ENCODE measurements at regions not wholly inside any gene's neighbourhood (a gene's known extent, or its start where the extent isn't known, plus 50 kb on each side); places are given as distances from the start of the nearest gene placed in this dataset.

- H3K4me3 ChIP-seq (ENCODE audit: low read depth, low read length), result no peak overlapping the region
- H3K4me1 ChIP-seq (ENCODE audit: control insufficient read depth, insufficient read depth, low read length), result no peaks in the 10 kb centered on the region
- H3K36me3 ChIP-seq (ENCODE audit: control insufficient read depth in 2 of 2, insufficient read depth in 1 of 2, low read length in 2 of 2), result no peaks in the 10 kb centered on the region
- ChIA-PET CTCF (no interaction called here), POLR2A (no interaction called here)
- no peak overlapping the region for H3K27ac ChIP-seq (ENCODE audit: extremely low read depth, low read depth, low read length)
- no peaks in the 10 kb centered on the region for H3K9me3 ChIP-seq (ENCODE audit: control insufficient read depth, insufficient read depth, low read depth, low read length)
- TF ChIP-seq ZNF596 (tag by site-specific recombination; IDR thresholded peaks at IDR 0.05), result no peak
- TF ChIP-seq, protein P1, sequence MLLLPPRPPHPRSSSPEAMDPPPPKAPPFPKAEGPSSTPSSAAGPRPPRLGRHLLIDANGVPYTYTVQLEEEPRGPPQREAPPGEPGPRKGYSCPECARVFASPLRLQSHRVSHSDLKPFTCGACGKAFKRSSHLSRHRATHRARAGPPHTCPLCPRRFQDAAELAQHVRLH (tag by site-specific recombination; IDR thresholded peaks at IDR 0.05), result no peak
- no peak for TF ChIP-seq ZNF571 (tag by site-specific recombination; IDR thresholded peaks at IDR 0.05)
- no peak for TF ChIP-seq ZNF26 (tag by site-specific recombination; IDR thresholded peaks at IDR 0.05)
Observed at GRCh38 chr1:95888941-95889390, 655.0 kb downstream of the RWDD3 start.

DNA sequence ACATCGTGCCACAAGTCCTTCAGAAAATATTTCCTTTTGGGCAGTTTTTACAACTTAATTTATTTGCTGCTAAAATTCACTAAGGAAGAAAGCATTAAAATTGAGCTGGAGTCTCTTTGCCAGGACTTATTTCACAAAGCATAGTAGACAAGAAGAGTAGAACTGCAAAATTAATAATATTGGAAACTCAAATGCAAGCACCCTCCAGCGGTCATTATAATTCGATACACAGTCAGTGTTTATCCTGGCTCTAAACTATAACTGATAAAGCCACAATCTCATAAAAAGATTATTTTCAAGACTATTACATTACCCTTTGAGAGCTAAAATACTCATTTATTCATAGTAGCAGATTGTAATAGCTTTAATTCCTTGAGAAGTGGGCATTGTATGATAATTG lies 655.4 kb downstream of the RWDD3 start:
- CTCF ChIA-PET, result interaction anchor here (0.7 kb wide), 1 partner anchor 587 kb away, joined by 3 read pairs; no protein-coding TSS in a partner anchor
- no peaks in the 10 kb centered on the region for H3K9me3 ChIP-seq (ENCODE audit: control insufficient read depth, insufficient read depth, low read depth, low read length)
- H3K4me3 ChIP-seq (ENCODE audit: low read depth, low read length), result no peak overlapping the region
- POLR2A ChIA-PET, result no interaction called here
- no peak overlapping the region for H3K27ac ChIP-seq (ENCODE audit: extremely low read depth, low read depth, low read length)
- no peaks in the 10 kb centered on the region for H3K36me3 ChIP-seq (ENCODE audit: control insufficient read depth in 2 of 2, insufficient read depth in 1 of 2, low read length in 2 of 2)
- TF ChIP-seq, protein P2, sequence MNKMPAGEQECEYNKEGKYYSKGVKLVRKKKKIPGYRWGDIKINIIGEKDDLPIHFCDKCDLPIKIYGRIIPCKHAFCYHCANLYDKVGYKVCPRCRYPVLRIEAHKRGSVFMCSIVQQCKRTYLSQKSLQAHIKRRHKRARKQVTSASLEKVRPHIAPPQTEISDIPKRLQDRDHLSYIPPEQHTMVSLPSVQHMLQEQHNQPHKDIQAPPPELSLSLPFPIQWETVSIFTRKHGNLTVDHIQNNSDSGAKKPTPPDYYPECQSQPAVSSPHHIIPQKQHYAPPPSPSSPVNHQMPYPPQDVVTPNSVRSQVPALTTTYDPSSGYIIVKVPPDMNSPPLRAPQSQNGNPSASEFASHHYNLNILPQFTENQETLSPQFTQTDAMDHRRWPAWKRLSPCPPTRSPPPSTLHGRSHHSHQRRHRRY (tag by site-specific recombination; IDR thresholded peaks at IDR 0.05), result no peak
- no peaks in the 10 kb centered on the region for H3K4me1 ChIP-seq (ENCODE audit: control insufficient read depth, insufficient read depth, low read length)

- CTCF ChIA-PET, result no interaction called here
- no peaks in the 10 kb centered on the region for H3K9me3 ChIP-seq (ENCODE audit: control insufficient read depth, insufficient read depth, low read depth, low read length)
- H3K4me1 ChIP-seq (ENCODE audit: control insufficient read depth, insufficient read depth, low read length), result no peaks in the 10 kb centered on the region
- H3K36me3 ChIP-seq (ENCODE audit: control insufficient read depth in 2 of 2, insufficient read depth in 1 of 2, low read length in 2 of 2), result no peaks in the 10 kb centered on the region
- no peak overlapping the region for H3K27ac ChIP-seq (ENCODE audit: extremely low read depth, low read depth, low read length)
- H3K4me3 ChIP-seq (ENCODE audit: low read depth, low read length), result no peak overlapping the region
- POLR2A ChIA-PET, result no interaction called here
- TF ChIP-seq, protein P3, sequence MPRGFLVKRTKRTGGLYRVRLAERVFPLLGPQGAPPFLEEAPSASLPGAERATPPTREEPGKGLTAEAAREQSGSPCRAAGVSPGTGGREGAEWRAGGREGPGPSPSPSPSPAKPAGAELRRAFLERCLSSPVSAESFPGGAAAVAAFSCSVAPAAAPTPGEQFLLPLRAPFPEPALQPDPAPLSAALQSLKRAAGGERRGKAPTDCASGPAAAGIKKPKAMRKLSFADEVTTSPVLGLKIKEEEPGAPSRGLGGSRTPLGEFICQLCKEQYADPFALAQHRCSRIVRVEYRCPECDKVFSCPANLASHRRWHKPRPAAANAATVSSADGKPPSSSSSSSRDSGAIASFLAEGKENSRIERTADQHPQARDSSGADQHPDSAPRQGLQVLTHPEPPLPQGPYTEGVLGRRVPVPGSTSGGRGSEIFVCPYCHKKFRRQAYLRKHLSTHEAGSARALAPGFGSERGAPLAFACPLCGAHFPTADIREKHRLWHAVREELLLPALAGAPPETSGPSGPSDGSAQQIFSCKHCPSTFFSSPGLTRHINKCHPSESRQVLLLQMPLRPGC (tag by site-specific recombination; IDR thresholded peaks at IDR 0.05), result no peak
- no peak for TF ChIP-seq TCF7L2 (IDR thresholded peaks at IDR 0.05; ENCODE audit: borderline replicate concordance, low read depth, low read length)
- no peak for TF ChIP-seq ZNF416 (tag by site-specific recombination; IDR thresholded peaks at IDR 0.05)
- TF ChIP-seq BCL6B (tag by site-specific recombination; IDR thresholded peaks at IDR 0.05), result no peak
- no peak for TF ChIP-seq ZNF26 (tag by site-specific recombination; IDR thresholded peaks at IDR 0.05)
- no peak for TF ChIP-seq ZNF658 (tag by site-specific recombination; IDR thresholded peaks at IDR 0.05)
- no peak for TF ChIP-seq ZSCAN4 (tag by site-specific recombination; IDR thresholded peaks at IDR 0.05)
- TF ChIP-seq, protein P4, sequence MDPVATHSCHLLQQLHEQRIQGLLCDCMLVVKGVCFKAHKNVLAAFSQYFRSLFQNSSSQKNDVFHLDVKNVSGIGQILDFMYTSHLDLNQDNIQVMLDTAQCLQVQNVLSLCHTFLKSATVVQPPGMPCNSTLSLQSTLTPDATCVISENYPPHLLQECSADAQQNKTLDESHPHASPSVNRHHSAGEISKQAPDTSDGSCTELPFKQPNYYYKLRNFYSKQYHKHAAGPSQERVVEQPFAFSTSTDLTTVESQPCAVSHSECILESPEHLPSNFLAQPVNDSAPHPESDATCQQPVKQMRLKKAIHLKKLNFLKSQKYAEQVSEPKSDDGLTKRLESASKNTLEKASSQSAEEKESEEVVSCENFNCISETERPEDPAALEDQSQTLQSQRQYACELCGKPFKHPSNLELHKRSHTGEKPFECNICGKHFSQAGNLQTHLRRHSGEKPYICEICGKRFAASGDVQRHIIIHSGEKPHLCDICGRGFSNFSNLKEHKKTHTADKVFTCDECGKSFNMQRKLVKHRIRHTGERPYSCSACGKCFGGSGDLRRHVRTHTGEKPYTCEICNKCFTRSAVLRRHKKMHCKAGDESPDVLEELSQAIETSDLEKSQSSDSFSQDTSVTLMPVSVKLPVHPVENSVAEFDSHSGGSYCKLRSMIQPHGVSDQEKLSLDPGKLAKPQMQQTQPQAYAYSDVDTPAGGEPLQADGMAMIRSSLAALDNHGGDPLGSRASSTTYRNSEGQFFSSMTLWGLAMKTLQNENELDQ (tag by site-specific recombination; IDR thresholded peaks at IDR 0.05; ENCODE audit: low read depth), result no peak
- no peak for TF ChIP-seq KLF7 (tag by site-specific recombination; IDR thresholded peaks at IDR 0.05; ENCODE audit: borderline replicate concordance)
- TF ChIP-seq BCL11A (tag by site-specific recombination; IDR thresholded peaks at IDR 0.05; ENCODE audit: low read depth), result no peak
- TF ChIP-seq ZNF114 (tag by site-specific recombination; IDR thresholded peaks at IDR 0.05), result no peak
- no peak for TF ChIP-seq ZNF610 (tag by site-specific recombination; IDR thresholded peaks at IDR 0.05; ENCODE audit: borderline replicate concordance)
- TF ChIP-seq ZNF626 (tag by site-specific recombination; IDR thresholded peaks at IDR 0.05), result no peak
- TF ChIP-seq, protein P5, sequence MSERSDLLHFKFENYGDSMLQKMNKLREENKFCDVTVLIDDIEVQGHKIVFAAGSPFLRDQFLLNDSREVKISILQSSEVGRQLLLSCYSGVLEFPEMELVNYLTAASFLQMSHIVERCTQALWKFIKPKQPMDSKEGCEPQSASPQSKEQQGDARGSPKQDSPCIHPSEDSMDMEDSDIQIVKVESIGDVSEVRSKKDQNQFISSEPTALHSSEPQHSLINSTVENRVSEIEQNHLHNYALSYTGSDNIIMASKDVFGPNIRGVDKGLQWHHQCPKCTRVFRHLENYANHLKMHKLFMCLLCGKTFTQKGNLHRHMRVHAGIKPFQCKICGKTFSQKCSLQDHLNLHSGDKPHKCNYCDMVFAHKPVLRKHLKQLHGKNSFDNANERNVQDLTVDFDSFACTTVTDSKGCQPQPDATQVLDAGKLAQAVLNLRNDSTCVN (tag by site-specific recombination; optimal IDR thresholded peaks at IDR 0.05), result no peak
Observed at GRCh38 chr1:95893921-95894320, 659.9 kb downstream of the RWDD3 start.

Data from HEK293 (cell line).